ENCODE measurements at regions not wholly inside any gene's neighbourhood (a gene's known extent, or its start where the extent isn't known, plus 50 kb on each side); places are given as distances from the start of the nearest gene placed in this dataset.

DNA sequence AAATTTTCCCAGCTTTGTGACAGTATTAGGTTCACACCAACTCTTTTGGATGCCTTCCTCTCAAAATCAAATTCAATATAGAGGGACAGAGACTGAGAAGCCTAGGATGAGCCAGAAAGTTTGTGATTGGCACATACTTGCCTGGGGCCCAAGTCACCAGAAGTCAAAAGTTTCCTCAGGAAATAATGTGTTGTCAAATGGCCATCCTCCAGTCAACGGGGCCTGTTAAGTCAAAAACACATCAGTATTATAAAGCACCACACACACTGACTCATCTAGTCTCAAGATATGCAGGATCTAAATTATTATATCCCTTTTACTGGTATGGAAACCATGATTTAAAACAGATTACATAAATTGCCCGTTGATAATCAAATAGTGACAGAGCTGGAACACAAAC lies 158.1 kb downstream of the AHR start:
- 67% methylated on average over 1 of the region's 2 CpGs for WGBS (ENCODE audit: insufficient coverage)
- no peak for DNase-seq
- no peak overlapping the region for H3K4me3 ChIP-seq (ENCODE audit: low read length)
- H3K27me3 ChIP-seq (ENCODE audit: control insufficient read depth, insufficient read depth, low read length), result no peaks in the 10 kb centered on the region
- H3K4me1 ChIP-seq (ENCODE audit: control insufficient read depth, insufficient read depth, low read length), result no peaks in the 10 kb centered on the region
- no peaks in the 10 kb centered on the region for H3K36me3 ChIP-seq (ENCODE audit: control insufficient read depth, insufficient read depth, low read length)
- H3K9me3 ChIP-seq (replicated peaks; ENCODE audit: control insufficient read depth, low read depth, low read length), result no peaks in the 10 kb centered on the region
- no peak overlapping the region for H3K27ac ChIP-seq (ENCODE audit: low read length)

DNA sequence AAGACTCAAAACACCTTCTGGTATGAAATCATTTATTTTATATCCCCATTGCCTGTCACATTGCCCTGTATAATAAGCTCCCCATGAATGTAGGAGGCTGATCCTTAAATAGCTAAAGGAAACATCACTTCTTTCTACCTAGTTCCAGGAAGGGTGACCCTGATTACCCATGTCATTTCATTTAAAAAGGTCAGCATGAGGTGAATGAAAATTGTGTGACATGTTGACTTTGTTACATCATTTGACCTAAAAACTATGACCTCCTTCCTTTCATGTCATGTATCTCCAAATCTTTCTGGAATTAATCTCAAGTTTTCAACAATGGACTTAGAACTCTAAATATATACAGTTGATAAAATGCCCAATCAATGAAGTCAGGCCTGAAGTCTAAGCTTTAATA lies 161.5 kb downstream of the AHR start:
- Histone ChIP-seq H3K36me3 (ENCODE audit: control insufficient read depth, insufficient read depth, low read length) (no peaks in the 10 kb centered on the region), H3K27me3 (ENCODE audit: control insufficient read depth, insufficient read depth, low read length) (no peaks in the 10 kb centered on the region), H3K4me3 (ENCODE audit: low read length) (no peak overlapping the region), H3K4me1 (ENCODE audit: control insufficient read depth, insufficient read depth, low read length) (no peaks in the 10 kb centered on the region), H3K27ac (ENCODE audit: low read length) (no peak overlapping the region), H3K9me3 (replicated peaks; ENCODE audit: control insufficient read depth, low read depth, low read length) (no peaks in the 10 kb centered on the region)
- DNase-seq, result no peak

DNA sequence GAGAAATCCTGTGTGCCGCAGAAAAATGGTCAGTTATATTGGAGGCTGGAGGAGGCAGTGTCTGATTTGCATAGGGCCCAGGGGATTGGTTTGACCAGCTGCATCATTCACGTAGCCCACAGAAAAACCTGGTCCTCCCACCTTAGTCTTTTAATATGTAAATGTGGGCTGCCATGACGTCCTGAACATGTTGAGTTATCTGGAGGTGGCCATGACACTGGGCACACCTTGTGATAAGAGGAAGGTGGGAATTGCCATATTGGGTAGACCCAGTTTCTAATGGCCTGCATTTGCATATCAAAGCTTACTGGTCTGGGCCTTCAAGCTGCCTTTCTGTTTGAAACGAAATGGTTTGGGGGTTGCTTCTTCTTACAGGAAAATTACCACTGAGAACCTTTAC lies 162.2 kb downstream of the AHR start:
- DNase-seq, result no peak
- no peaks in the 10 kb centered on the region for H3K4me1 ChIP-seq (ENCODE audit: control insufficient read depth, insufficient read depth, low read length)
- 80% methylated on average over 1 of the region's 4 CpGs for WGBS (ENCODE audit: insufficient coverage)

DNA sequence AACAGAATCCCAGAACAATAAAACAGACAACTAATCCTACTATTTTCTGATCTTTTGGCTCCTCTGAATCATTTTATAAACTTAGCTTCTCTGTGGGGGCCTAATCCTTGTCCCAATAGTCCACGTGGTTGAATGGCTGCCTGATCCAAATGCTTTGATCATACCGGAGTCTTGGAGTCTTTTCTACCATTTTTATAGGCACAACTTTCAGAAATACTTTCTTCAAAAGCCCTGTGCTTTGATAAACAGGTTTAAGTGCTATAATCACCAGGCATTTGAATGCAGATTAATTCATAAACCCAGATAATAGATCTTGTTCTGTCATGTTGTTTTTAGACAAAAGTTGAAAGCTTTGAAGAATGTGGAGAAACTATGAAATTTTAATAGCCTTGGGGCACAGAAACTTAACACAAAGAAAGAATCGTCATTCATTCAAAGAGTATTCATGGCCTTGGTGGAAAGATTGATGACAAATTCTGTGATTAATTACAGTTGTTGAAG lies 163.7 kb downstream of the AHR start:
- Histone ChIP-seq H3K4me1 (ENCODE audit: control insufficient read depth, insufficient read depth, low read length) (no peaks in the 10 kb centered on the region), H3K27me3 (ENCODE audit: control insufficient read depth, insufficient read depth, low read length) (no peaks in the 10 kb centered on the region), H3K4me3 (ENCODE audit: low read length) (no peak overlapping the region), H3K36me3 (ENCODE audit: control insufficient read depth, insufficient read depth, low read length) (no peaks in the 10 kb centered on the region), H3K27ac (ENCODE audit: low read length) (no peak overlapping the region), H3K9me3 (replicated peaks; ENCODE audit: control insufficient read depth, low read depth, low read length) (no peaks in the 10 kb centered on the region)
- DNase-seq, result no peak
- WGBS (ENCODE audit: insufficient coverage), result 40% methylated on average over 2 of the region's 3 CpGs

More for the DNA sequence above, 162.2 kb downstream of the AHR start:
- no peaks in the 10 kb centered on the region for H3K36me3 ChIP-seq (ENCODE audit: control insufficient read depth, insufficient read depth, low read length)
- H3K4me3 ChIP-seq (ENCODE audit: low read length), result no peak overlapping the region
- H3K9me3 ChIP-seq (replicated peaks; ENCODE audit: control insufficient read depth, low read depth, low read length), result no peaks in the 10 kb centered on the region
- no peak overlapping the region for H3K27ac ChIP-seq (ENCODE audit: low read length)
- H3K27me3 ChIP-seq (ENCODE audit: control insufficient read depth, insufficient read depth, low read length), result no peaks in the 10 kb centered on the region

DNA sequence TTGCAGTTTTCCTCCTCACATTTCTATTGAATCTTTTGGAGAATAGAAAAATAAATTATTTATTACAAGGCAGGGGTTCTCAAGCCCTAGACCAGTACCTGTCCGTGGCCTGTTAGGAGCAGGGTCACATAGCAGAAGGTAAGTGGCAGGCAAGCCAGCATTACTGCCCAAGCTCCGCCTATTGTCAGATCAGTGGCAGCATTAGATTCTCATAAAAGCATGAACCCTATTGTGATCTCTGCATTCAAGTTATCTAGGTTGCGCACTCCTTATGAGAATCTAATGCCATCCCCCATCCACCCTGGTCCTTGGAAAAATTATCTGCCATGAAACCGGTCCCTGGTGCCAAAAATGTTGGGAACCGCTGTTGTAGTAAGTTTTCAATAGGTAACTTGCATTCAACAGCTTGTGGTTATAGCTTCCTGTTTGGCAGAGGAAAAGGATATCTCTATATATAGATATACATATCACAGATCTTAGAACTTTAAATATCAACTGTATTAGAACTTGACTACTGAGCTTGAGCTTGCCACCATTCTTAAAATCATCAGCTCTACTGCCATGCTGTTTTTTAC lies 165.1 kb downstream of the AHR start:
- no peaks in the 10 kb centered on the region for H3K36me3 ChIP-seq (ENCODE audit: control insufficient read depth, insufficient read depth, low read length)
- DNase-seq, result peak; percentile 18
- H3K27me3 ChIP-seq (ENCODE audit: control insufficient read depth, insufficient read depth, low read length), result no peaks in the 10 kb centered on the region
- no peak overlapping the region for H3K4me3 ChIP-seq (ENCODE audit: low read length)
- no peak overlapping the region for H3K27ac ChIP-seq (ENCODE audit: low read length)
- H3K9me3 ChIP-seq (replicated peaks; ENCODE audit: control insufficient read depth, low read depth, low read length), result no peaks in the 10 kb centered on the region
- 81% methylated on average over 2 of the region's 5 CpGs for WGBS (ENCODE audit: insufficient coverage)
- no peaks in the 10 kb centered on the region for H3K4me1 ChIP-seq (ENCODE audit: control insufficient read depth, insufficient read depth, low read length)

DNA sequence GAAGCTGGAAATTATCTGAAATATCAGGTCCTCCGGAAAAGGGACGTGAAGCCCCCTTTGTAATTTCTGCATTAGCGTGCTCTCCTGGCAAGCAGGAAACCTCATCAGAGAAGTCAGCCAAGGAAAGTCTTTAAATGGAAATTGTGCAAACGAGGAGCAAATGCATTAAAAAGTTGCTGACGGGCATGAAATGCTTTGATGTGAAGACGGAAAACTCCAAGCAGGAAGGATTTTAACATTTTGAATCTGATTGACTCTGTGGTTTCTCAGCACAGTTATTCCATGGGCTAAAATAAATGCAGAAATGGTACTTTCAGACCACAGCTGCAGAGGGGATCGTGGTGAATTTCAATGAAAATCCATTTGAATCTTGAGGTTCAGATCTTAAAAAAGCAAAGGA lies 167.8 kb downstream of the AHR start:
- Histone ChIP-seq H3K27ac (ENCODE audit: low read length) (no peak overlapping the region), H3K36me3 (ENCODE audit: control insufficient read depth, insufficient read depth, low read length) (no peaks in the 10 kb centered on the region), H3K4me3 (ENCODE audit: low read length) (no peak overlapping the region), H3K27me3 (ENCODE audit: control insufficient read depth, insufficient read depth, low read length) (no peaks in the 10 kb centered on the region), H3K9me3 (replicated peaks; ENCODE audit: control insufficient read depth, low read depth, low read length) (no peaks in the 10 kb centered on the region), H3K4me1 (ENCODE audit: control insufficient read depth, insufficient read depth, low read length) (no peaks in the 10 kb centered on the region)
- WGBS (ENCODE audit: insufficient coverage), result 23% methylated on average over 6 of the region's 7 CpGs
- DNase-seq, result peak; percentile 81

DNA sequence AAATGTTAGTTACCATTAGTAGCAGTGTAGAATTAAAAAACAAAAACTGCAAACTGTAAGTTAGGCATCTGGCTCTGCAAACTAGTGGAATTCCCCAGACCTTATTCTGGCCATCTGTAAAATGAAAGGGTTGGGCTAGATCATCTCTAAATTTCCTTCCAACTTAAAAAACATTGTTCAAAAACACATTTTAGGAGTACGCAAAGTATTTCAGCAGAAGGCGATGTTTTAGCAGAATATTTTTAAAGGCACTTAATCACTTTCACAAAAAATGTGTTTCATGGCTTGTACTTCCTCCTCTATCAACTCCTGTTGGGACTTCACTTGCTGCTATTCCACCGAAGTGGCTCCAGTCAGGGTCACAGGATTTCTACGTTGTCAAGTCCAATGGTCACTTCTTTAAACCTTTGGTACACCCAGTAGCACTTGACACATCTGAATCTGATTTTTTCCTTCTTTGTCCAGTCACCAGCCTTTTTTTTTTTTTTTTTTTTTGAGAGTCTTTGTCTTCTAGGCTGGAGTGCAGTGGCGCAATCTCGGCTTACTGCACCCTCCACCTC lies 169.0 kb downstream of the AHR start:
- H3K4me3 ChIP-seq (ENCODE audit: low read length), result no peak overlapping the region
- no peaks in the 10 kb centered on the region for H3K36me3 ChIP-seq (ENCODE audit: control insufficient read depth, insufficient read depth, low read length)
- DNase-seq, result peak; percentile 64
- no peak overlapping the region for H3K27ac ChIP-seq (ENCODE audit: low read length)
- H3K4me1 ChIP-seq (ENCODE audit: control insufficient read depth, insufficient read depth, low read length), result no peaks in the 10 kb centered on the region
- no peaks in the 10 kb centered on the region for H3K27me3 ChIP-seq (ENCODE audit: control insufficient read depth, insufficient read depth, low read length)
- H3K9me3 ChIP-seq (replicated peaks; ENCODE audit: control insufficient read depth, low read depth, low read length), result no peaks in the 10 kb centered on the region
- WGBS (ENCODE audit: insufficient coverage), result 58% methylated on average over 3 of the region's 6 CpGs

DNA sequence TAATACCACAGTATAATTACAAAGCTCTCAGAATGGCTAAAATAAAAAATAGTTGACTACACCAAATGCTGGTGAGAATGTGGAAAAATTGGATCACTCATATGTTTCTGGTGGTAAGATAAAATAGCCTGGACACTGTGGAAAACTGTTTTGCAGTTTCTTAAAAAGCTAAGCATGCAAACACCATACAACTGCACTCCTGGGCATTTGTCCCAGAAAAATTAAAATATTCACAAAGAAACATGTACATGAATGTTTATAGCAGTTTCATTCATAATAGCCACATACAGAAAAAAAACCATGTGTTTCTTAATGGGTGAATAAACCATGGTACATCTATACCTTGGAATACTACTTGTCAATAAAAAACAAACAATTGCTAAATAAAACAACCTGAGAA lies 172.9 kb downstream of the AHR start:
- Histone ChIP-seq H3K4me1 (ENCODE audit: control insufficient read depth, insufficient read depth, low read length) (no peaks in the 10 kb centered on the region), H3K27me3 (ENCODE audit: control insufficient read depth, insufficient read depth, low read length) (no peaks in the 10 kb centered on the region), H3K36me3 (ENCODE audit: control insufficient read depth, insufficient read depth, low read length) (no peaks in the 10 kb centered on the region), H3K9me3 (replicated peaks; ENCODE audit: control insufficient read depth, low read depth, low read length) (no peaks in the 10 kb centered on the region), H3K27ac (ENCODE audit: low read length) (no peak overlapping the region), H3K4me3 (ENCODE audit: low read length) (no peak overlapping the region)
- no peak for DNase-seq

DNA sequence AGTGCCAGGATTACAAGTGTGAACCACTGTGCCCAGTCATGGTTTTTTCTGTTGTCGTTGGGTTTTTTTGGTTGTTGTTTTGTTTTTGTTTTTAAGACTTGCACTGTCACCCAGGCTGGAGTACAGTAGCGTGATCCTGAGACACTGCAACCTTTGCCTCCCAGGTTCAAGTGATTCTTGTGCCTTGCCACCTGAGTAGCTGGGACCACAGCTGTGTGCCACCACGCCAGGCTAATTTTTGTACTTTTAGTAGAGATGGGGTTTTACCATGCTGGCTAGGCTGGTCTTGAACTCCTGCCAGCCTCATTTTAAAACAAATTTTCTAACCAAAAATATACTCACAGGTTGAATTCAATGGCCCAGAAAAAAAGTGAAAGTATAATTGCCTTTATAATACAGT lies 174.1 kb downstream of the AHR start:
- Histone ChIP-seq H3K4me3 (ENCODE audit: low read length) (no peak overlapping the region), H3K9me3 (replicated peaks; ENCODE audit: control insufficient read depth, low read depth, low read length) (no peaks in the 10 kb centered on the region), H3K36me3 (ENCODE audit: control insufficient read depth, insufficient read depth, low read length) (no peaks in the 10 kb centered on the region), H3K27ac (ENCODE audit: low read length) (no peak overlapping the region), H3K4me1 (ENCODE audit: control insufficient read depth, insufficient read depth, low read length) (no peaks in the 10 kb centered on the region), H3K27me3 (ENCODE audit: control insufficient read depth, insufficient read depth, low read length) (no peaks in the 10 kb centered on the region)
- DNase-seq, result no peak
- WGBS (ENCODE audit: insufficient coverage), result 94% methylated on average over 2 of the region's 3 CpGs

DNA sequence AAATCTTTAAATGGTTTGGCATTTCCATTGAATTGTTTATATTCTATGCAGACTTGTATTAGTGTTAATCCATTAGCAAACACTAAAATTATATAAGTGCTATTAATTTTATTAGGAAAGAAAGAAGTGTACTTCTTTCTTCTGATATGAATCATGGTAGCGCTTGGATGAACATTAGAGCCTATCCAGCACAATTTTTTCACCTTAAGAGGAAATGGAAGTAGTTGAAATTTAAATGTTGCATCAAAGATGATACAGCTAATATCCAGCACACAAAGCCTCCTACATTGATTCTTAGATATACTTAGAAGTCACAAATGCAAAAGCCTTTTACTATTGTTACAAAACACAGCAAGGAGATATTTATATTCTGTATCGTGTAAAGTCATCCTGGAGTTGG lies 174.5 kb downstream of the AHR start:
- H3K4me3 ChIP-seq (ENCODE audit: low read length), result no peak overlapping the region
- DNase-seq, result no peak
- no peaks in the 10 kb centered on the region for H3K4me1 ChIP-seq (ENCODE audit: control insufficient read depth, insufficient read depth, low read length)
- no peaks in the 10 kb centered on the region for H3K27me3 ChIP-seq (ENCODE audit: control insufficient read depth, insufficient read depth, low read length)
- no peaks in the 10 kb centered on the region for H3K36me3 ChIP-seq (ENCODE audit: control insufficient read depth, insufficient read depth, low read length)
- WGBS (ENCODE audit: insufficient coverage), result no CpG with 5 or more reads among the region's 2 CpGs
- H3K9me3 ChIP-seq (replicated peaks; ENCODE audit: control insufficient read depth, low read depth, low read length), result no peaks in the 10 kb centered on the region
- no peak overlapping the region for H3K27ac ChIP-seq (ENCODE audit: low read length)
